Endothelial cell of umbilical vein (primary cell): ENCODE measurements at regions not wholly inside any gene's neighbourhood (a gene's known extent, or its start where the extent isn't known, plus 50 kb on each side); places are given as distances from the start of the nearest gene placed in this dataset.

ENCODE experiments used
- BruUV-seq: library from RNA; stranded (reverse); fragments of 400-500 nt; replicated peaks from 2 replicates; lab custom pipeline; 2021; lab: Mats Ljungman, UMichigan
- CTCF ChIA-PET: fragments of 300-600, 350-600 bp; sonication (Branson Sonifier 250); formaldehyde crosslinking; loops from one replicate; lab custom pipeline; 2021; ENCODE audit warnings: antibody characterized with exemption, inconsistent platforms; lab: Charles Lee
- POLR2A ChIA-PET: fragments of 300-600, 350-600 bp; sonication (Branson Sonifier 250); formaldehyde crosslinking; loops from one replicate; lab custom pipeline; 2021; ENCODE audit warnings: antibody characterized with exemption, inconsistent platforms; lab: Charles Lee
- DNase-seq: peaks from one replicate; pipeline ENCODE4 v3.0.0-alpha.2; 2011; ENCODE audit warnings: low read depth, low spot score
- FAIRE-seq: peaks from 2 replicates; lab custom pipeline; 2011; peaks lifted over from hg19 to GRCh38; lab: Jason Lieb, UNC
- H2AFZ ChIP-seq: 2 replicates; pipeline ENCODE4 v1.6.0; 2012; ENCODE audit warnings: low read depth, low read length, control low read depth, inconsistent platforms
- H3K27ac ChIP-seq: 2 replicates; pipeline ENCODE4 v1.5.1; 2011; ENCODE audit warnings: low read depth, mild to moderate bottlenecking, control low read depth, low read length, moderate library complexity; ENCODE audit not compliant: insufficient read depth
- H3K27me3 ChIP-seq, 2 experiments: 2 replicates each; pipeline versions ENCODE4 v1.6.0 to v1.6.1; 2011; ENCODE audit warnings: low read length in 2 of 2, mixed read lengths in 1 of 2; ENCODE audit not compliant: control insufficient read depth in 2 of 2, insufficient read depth in 2 of 2
- H3K36me3 ChIP-seq, 2 experiments: 2 replicates in 1 of 2; 3 replicates in 1 of 2; pipeline ENCODE4 v1.5.1; 2011; ENCODE audit warnings: low read length in 2 of 2, mild to moderate bottlenecking in 1 of 2, moderate library complexity in 1 of 2; ENCODE audit not compliant: control insufficient read depth in 2 of 2, insufficient read depth in 2 of 2; ENCODE audit errors: extremely low read depth in 1 of 2
- H3K4me1 ChIP-seq: 3 replicates; pipeline ENCODE4 v1.5.1; 2011; ENCODE audit warnings: mild to moderate bottlenecking, low read length; ENCODE audit not compliant: control insufficient read depth, insufficient read depth; ENCODE audit errors: extremely low read depth
- H3K4me2 ChIP-seq: 2 replicates; pipeline ENCODE4 v1.6.1; 2011; ENCODE audit warnings: low read length, control low read depth, mixed read lengths; ENCODE audit not compliant: insufficient read depth
- H3K4me3 ChIP-seq, 3 experiments: fragments of 200-600 bp in 1 of 3; sonication (generic), shearing (Covaris generic) in 1 of 3; replicated peaks in 1 of 3; 2 replicates each; pipeline ENCODE4 v1.5.1; 2011 to 2016; ENCODE audit warnings: control low read depth in 3 of 3, low read length in 3 of 3, mild to moderate bottlenecking in 2 of 3, inconsistent platforms in 1 of 3, low read depth in 1 of 3, moderate library complexity in 1 of 3; ENCODE audit not compliant: insufficient read depth in 1 of 3
- H3K79me2 ChIP-seq: 2 replicates; pipeline ENCODE4 v1.6.0; 2012; ENCODE audit warnings: low read length, inconsistent platforms; ENCODE audit not compliant: control insufficient read depth, insufficient read depth
- H3K9ac ChIP-seq: replicated peaks from 2 replicates; pipeline ENCODE3; 2011; ENCODE audit warnings: low read length, control low read depth; ENCODE audit not compliant: insufficient read depth; ENCODE audit errors: extremely low read depth
- H3K9me1 ChIP-seq: replicated peaks from 3 replicates; pipeline ENCODE4 v1.6.0; 2011; ENCODE audit warnings: mild to moderate bottlenecking, low read length; ENCODE audit not compliant: control insufficient read depth, insufficient read depth; ENCODE audit errors: extremely low read depth
- H3K9me3 ChIP-seq: replicated peaks from 2 replicates; pipeline ENCODE4 v1.5.1; 2012; ENCODE audit warnings: low read length, inconsistent platforms; ENCODE audit not compliant: control insufficient read depth, insufficient read depth
- H4K20me1 ChIP-seq: replicated peaks from 2 replicates; pipeline ENCODE3; 2011; ENCODE audit warnings: mild to moderate bottlenecking, low read length; ENCODE audit not compliant: control insufficient read depth, insufficient read depth; ENCODE audit errors: extremely low read depth
- CTCF ChIP-seq, 2 donors: IDR thresholded peaks; 1 replicate in 1 of 2; 2 replicates in 1 of 2; pipeline ENCODE4 v1.5.1; 2011; ENCODE audit warnings: low read length in 2 of 2, mild to moderate bottlenecking in 2 of 2, moderate library complexity in 2 of 2, control low read depth in 1 of 2, inconsistent platforms in 1 of 2, low read depth in 1 of 2; ENCODE audit not compliant: insufficient read depth in 1 of 2; ENCODE audit errors: extremely low read depth in 1 of 2
- POLR2AphosphoS5 ChIP-seq: IDR thresholded peaks from 2 replicates; pipeline ENCODE4 v1.6.1; 2012; ENCODE audit warnings: low read depth, mild to moderate bottlenecking, control low read depth, low read length, moderate library complexity; ENCODE audit not compliant: insufficient read depth
- dilution Hi-C: fragments of 300-500 bp; cut with MboI; formaldehyde crosslinking; loops from one replicate; pipeline ENCODE4 v1.15.0; 2019; ENCODE audit warnings: low sequenced_read_pairs; ENCODE audit not compliant: extremely low pct_ligation_motif_present
- intact Hi-C: fragments of 100-400 bp; cut with micrococcal nuclease; formaldehyde crosslinking; loops from one replicate; pipeline ENCODE4 v1.10.0; 2022

GRCh38 chr4:27412613-27413012, 552.0 kb downstream of the STIM2 start:
- intact Hi-C loops: no loop called here
- no peaks in the 10 kb centered on the region for H3K9me1 ChIP-seq

More at GRCh38 chr4:27412613-27413012, 552.0 kb downstream of the STIM2 start:
- dilution Hi-C loops: no loop called here
- FAIRE-seq (no peak), DNase-seq (no peak)
- Histone ChIP-seq H2AFZ (no peak overlapping the region), H3K4me1 (no peaks in the 10 kb centered on the region), H3K36me3 (no peaks in the 10 kb centered on the region), H3K27ac (no peak overlapping the region), H4K20me1 (no peaks in the 10 kb centered on the region), H3K4me3 (no peak overlapping the region), H3K27me3 (no peaks in the 10 kb centered on the region), H3K9ac (no peak overlapping the region), H3K79me2 (no peaks in the 10 kb centered on the region), H3K9me3 (no peaks in the 10 kb centered on the region), H3K4me2 (no peak overlapping the region)
- BruUV-seq: no TSS peak
- POLR2A ChIA-PET: no interaction called here
- CTCF ChIA-PET: no interaction called here
- TF ChIP-seq CTCF (IDR thresholded peaks at IDR 0.05; ENCODE audit: extremely low read depth in 1 of 2, insufficient read depth in 1 of 2, low read depth in 1 of 2, low read length in 2 of 2): no peak
- no peak for TF ChIP-seq POLR2AphosphoS5
